NCI-H226 (cell line): ENCODE measurements at regions not wholly inside any gene's neighbourhood (a gene's known extent, or its start where the extent isn't known, plus 50 kb on each side); places are given as distances from the start of the nearest gene placed in this dataset.

ENCODE experiments used
- DNase-seq: peaks from one replicate; pipeline ENCODE4 v3.0.0-alpha.2; 2015

DNA sequence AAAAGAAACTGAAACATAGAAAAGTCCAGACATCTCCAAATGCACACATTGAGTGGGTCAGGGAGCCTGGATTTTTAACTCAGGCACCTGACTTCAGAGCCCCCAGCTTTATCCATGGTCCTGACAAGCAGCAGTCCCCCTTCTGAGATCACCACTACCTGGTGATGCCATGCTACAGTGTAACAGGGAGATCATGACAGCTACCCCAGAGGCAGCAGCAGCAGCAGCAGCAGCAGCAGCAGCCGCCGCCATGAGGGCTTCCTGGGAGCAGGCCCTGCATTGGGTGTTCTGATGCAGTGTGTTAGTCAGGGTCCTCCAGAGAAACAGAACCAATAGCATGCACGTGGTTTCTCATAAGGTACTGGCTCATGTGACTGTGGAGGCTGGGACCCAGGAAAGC lies 198.6 kb upstream of the SALL1 start:
- DNase-seq, result no peak

DNA sequence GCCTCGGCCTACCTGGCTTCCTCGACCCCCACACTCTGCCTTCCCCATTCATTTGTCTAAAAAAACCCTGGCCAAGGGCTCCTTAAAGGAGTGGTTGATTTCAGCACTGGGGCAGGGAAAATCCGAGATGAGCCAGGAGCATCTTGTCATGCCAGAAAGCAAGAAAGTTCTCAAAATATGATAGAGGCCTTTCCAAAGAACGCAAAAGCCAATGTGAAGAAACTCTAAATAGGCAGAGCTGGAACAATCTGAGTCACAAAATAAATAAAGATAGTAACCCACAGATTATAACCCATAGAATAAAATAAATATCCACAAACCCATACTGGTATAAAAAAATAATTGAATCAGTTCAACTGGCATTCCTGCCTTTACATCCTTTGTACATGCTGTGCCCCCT lies 192.3 kb upstream of the SALL1 start:
- no peak for DNase-seq

DNA sequence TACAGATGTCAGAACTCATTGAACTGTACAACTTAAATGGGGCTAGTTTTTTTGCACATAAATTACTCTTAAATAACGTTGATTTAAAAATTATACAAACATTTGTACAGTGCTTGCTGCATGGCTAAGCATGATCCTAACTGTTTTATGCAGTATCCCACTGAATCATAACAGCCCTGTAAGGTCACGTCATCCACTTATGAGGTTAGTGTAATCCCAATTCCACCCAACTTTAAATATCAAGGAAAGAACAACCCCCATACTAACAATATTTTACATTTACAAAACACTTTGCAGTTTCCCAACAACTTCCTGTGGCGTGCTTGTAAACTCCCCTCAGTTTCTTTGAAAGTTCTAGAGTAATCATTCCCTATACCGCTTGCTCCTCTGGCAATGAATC lies 190.1 kb upstream of the SALL1 start:
- no peak for DNase-seq

DNA sequence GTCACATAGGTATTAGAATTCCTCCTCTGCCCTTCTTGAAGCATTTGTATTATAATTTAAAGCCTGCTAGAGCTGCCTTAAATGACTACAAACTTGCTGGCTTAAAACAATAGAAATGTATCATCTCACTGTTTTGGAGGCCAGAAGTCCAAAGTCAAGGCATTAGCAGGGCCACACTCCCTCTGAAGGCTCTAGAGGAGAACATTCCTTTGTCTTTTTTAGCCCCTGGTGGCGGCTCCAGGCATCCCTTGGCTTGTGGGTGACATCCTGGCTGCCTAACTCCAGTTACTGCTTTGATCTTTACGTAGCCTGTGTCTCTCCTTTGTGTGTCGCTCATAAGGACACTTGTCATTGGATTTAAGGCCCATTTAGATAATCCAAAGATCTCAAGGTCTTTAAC lies 186.6 kb upstream of the SALL1 start:
- DNase-seq, result no peak

DNA sequence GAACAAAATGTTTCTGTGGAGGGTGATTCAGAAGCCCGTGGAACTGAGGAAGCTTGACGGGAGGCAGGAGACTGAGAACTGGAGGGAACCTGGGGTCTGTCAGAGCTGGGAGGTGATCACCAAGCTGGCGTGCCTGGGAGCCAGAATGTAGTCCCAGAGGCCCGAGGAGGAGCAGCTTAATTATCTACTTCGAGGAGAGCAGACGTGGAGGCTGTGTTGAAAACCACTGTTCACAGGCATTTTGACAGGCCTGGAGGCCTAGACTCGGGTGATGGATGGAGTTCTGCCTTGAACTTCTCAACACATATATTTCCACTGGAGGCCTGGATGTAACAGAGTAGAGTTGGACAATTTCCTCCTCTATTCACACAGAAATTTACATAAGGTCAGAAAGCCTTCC lies 177.7 kb upstream of the SALL1 start:
- DNase-seq, result no peak

DNA sequence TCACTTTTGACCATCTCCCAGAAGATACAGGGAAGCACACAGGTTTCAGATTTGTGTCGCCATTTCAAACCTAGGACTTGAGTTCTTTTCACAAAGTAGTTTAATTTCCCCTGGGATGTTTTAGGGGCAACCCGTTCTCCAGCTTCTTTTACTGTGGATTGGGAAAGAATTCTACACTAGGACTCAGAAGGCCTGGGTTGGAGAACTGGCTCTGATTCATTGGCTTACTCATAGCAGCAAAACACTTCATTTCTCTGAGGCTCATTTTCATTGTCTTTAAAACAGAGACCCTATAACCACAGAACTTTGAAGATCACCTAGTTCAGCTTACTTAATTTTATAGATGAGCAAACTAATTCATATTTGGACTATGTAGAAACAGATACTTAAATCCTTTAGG lies 175.9 kb upstream of the SALL1 start:
- DNase-seq, result no peak

DNA sequence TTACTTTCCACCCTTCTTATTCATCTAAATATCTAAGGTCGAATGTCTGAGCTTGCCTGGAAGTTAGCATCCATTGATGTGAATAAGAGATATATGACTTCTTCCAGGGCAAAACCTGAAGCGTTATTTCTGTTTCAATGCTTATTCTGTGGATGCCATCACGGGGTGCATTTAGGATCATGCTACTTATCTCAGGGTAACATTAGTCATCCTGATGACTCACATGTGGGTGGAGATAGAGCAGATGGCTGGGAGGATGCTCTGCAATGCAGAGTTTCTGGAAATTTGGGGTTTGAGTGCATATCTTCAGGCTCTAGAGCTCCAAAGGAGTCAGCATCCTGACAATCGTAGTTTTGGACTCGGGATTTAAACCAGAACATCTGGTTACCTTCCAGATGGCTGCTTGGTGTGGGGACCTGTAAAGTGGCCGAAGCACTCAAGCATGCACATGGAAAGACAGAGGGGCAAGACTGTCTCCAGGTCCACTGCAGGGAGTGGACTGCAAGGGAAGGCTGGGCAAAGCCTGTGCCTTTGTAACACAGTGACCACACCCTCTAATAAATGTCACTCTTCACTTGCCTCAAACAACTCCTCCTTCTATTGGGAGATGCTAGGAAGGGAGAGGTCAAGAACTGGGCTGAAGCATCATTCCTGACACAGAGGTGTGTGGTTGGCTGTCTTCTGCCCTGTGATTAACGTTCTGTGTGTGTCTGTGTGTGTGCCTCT lies 175.2 kb upstream of the SALL1 start:
- DNase-seq, result no peak

DNA sequence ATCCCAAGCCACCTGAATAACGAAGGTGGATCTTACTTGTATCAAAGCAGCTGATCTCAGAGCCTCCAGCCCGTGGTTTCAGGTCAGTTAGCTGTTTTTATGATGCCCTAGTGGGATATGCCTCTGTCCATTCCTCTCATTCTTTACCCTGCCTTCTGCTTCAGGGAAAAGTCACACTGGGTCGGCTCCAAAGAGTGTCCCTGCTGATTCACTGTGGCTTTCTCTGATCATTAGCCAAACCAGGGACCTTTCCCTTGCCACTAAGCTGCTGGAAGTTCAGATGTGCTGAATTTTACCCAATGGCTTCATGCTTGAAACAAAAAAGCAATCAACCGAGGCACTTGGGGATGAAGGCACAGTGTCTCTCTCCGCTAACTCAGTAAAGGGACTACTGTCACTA lies 170.2 kb upstream of the SALL1 start:
- no peak for DNase-seq

DNA sequence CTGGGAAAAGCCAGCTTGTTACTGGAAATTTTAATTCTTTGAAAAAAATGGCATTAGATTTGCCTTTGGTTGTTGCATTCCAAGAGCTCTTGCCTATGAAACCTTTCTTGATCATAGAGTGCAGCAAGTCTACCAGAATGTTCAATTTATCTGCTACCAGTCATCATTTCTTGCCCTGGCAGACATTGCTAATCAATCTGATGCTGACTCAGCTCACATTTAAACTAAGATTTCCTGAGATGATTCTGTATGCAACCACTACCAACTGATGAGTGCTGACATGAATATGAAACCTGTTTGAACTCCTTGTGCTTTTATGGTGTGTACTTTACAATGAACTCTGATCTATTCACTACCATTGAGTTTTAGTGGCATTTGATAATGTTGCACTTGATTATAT lies 166.5 kb upstream of the SALL1 start:
- DNase-seq, result no peak

DNA sequence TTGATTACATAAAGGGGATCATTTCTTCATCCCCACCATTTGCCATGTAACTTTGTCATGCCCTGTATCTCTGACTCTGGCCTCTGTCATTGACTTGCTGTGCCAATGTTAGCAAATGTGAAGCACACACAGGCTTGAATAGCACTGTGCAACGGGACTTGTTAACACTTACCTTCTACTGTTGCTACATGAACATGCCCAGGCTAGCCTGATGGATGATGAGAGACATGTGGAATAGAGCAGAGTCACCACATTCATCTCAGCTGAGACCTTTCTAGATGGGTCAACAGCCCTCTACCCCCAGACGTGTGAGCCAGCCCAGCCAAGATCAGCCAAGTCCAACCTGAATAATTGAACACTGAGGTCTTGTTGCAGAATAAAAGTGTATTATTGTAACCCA lies 162.1 kb upstream of the SALL1 start:
- DNase-seq, result no peak

DNA sequence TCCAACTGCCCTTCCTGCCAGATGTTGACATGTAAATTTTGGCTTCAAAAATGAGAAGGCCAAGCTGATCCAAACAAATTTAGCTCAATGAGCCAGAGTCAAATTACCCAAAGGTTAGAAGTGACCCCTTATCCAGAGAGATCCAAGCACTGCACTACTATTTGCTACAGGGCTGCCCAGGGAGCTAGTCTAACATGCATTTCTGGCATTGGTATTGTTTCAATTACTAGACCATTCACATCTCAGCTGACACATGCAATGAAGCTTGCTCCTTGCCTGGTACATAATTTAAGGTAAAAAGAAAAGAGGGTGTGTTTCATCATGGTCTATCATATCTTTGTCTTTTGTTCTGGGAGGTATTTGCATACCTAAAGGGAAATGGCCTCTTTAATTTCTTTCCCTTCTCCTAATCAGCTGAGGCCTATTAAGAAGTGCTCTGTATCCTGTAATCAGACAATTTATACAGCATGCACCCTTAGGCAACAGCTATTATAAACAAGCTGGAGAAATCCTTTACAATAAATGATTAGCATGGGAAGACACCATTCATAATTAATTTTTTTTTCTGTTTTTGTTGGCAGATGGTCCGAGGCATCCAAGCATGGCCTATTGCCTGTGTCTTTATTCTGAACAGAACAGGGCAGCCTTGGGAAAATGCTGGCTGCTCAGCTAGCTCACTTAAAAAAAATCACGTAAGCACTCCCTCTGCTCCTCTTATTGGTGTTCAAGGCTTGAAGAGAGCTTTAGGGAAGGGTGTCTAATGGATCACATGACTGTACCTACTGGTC lies 161.5 kb upstream of the SALL1 start:
- no peak for DNase-seq

DNA sequence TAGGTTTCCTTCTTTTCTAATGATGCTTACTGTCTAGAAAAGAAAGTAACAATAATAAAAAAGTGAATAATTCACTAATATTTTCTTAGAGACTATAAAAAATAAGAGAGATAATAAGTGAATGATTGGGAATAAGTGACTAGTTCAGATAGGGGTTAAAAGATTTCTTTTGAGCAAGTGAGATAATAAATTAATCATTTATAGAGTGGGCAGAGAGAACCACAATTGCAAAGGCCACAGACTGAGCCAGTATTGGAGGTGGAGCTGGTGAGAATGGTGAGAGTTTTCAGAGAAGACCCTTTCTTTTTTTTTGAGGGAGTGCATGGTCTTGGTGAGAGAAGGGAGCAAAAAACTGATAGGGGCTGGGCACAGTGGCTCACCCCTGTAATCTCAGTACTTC lies 159.1 kb upstream of the SALL1 start:
- DNase-seq, result no peak

DNA sequence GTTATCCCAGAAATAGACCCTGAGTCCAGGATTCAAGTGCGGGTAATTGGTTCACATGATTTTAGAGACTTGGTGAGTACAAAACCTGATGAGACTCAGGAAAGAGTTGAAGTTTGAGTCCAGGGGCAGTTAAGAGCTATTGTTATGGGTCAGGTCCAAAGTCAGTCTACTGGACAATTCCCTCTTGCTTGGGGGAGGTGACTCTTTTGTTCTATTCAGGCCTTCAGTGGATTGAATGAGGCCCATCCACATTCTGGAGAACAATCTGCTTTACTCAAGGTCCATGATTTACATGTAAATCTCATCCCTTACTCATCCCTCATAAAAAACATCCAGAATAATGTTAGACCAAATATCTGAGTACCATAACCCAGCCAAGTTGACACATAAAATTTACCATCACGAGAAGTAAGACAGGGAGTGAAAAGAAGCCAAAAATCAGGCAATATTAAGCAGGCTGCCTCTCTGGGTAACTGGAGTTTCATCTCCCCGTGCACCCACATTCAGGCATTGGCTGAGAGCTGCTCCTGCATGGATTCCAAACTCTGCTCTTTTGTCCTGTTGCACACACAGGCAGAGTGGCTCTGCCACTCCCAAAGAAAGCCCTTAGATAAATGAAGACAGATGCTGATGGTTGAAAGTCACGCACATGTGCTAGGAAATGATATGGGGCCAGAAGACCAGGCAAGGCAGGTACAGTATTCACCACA lies 156.0 kb upstream of the SALL1 start:
- no peak for DNase-seq

DNA sequence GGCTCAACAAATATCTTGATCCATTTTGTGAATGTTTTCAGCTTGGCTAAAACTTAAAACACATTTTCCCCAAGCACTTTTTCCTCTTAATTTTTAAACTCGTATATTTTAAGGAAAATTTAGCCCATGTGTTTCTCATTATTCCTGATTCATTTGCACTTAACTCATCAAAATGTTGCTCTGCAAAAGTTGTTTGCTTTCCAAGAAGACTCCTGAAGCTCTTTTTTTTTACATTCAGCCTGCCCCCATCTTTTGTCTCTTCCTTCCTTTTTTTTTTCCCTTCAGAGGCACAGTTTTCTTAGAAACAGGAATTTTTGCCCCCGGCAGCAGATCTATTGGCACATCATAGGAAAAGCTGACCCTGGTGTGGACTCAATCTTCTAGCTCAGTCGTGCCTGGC lies 155.0 kb upstream of the SALL1 start:
- DNase-seq, result no peak

DNA sequence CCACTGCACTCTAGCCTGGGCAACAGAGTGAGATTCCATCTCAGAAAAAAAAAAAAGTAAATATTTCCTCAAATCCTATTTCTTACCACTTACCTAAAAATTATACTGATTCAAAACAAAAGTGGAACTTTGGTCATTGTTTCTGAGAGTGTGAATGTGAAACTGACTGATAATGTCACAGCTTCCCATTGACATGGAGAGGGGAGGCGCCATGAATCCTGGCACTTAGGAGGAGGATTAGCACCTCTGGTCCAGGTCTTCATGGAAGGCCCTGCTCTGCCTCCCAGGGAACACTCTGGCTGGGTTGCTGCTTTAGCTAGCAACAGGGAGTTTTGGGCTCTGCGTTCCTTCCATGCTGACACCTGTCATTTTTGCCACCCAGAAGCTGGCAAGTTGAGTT lies 154.3 kb upstream of the SALL1 start:
- no peak for DNase-seq

DNA sequence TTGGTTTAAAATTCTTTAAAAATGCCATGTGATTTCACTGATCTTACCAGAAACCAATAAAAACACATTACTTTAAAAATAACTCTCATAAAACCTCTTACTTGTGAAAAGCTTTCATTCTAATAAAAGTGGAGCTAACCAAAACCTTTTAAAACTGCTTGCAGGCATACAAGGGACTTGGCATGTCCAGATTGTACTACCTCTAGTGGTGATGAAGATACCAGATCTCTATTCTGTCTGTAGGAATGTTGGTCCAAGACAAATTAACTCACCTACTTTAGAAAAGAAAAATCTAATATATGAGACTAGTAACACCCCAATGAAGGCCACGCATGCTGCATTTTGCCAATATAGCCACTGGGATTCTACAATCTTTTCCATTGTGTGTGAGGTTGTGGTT lies 151.0 kb upstream of the SALL1 start:
- DNase-seq, result no peak

DNA sequence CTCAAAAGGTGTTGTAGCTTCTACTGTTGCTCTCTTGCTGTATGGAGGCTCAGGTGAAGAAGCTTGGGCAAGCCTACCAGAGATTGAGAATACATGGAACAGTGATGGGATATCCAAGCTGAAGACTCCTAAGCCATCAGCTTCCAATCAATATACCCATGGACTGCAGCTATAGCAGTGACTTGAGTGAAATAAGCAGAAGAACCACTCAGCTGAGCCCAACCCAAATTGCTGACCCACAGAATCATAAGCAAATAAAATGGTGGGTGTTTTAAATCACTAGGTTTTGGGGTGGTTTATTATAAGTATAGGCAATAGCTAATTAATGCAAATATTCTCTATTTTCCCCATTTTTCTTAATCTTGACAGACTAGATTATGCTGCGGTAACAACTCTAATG lies 147.7 kb upstream of the SALL1 start:
- DNase-seq, result no peak

DNA sequence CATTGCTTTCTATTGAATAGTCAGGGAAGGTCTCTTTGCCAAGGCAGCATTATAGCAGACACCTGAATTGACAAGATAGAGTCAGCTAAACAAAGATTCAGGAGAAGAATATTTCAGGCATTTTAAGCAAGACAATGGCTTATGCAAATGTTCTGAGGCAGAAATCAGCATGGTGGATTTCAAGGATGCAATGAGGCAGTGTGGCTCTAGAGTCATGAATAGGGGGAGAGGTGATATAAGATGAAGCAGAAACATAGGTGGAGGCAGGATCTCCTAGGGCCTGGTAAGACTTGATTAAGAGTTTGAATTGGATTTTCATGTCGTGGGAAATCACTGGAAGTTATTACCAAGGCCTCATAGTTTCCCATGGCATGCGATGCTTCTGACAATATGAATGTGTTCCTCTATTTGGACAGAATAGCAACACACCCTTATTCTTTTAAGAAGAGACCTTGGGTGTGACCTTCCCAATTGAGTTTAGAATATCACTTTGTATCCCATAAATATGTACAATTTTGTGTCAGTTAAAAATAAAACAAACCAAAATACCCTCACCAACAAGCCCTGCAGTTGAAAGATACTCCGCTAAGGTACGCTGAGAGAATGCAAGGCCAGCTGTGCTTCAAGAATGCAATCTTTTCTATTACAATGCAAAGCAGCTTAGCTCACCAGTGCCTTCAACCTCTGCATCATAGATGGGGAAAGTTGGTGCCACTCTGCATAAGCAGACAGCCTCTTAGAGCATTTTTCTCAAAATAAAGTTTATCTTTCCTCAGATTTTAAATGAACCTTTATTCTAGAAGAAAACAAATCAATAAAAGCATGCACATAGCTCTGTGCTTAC lies 139.6 kb upstream of the SALL1 start:
- DNase-seq, result no peak

DNA sequence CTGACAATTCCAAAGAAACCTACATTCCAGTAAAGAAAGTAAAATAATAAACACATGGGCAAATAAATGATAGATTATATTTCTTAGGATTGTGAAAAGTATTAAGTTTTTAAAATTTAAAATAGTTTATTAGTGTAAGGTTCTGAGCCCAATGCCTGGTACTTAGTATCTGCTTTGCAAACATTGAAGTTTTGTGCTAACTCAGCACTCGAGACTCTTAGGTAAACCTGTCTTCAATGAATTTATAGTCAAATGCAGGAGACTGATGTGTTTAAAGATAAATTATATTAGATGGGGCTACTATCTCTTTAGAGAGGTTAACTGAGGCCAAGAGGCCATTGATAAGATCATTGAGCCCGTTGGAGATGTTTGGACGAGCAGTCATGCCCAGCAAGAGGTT lies 138.3 kb upstream of the SALL1 start:
- DNase-seq, result no peak

DNA sequence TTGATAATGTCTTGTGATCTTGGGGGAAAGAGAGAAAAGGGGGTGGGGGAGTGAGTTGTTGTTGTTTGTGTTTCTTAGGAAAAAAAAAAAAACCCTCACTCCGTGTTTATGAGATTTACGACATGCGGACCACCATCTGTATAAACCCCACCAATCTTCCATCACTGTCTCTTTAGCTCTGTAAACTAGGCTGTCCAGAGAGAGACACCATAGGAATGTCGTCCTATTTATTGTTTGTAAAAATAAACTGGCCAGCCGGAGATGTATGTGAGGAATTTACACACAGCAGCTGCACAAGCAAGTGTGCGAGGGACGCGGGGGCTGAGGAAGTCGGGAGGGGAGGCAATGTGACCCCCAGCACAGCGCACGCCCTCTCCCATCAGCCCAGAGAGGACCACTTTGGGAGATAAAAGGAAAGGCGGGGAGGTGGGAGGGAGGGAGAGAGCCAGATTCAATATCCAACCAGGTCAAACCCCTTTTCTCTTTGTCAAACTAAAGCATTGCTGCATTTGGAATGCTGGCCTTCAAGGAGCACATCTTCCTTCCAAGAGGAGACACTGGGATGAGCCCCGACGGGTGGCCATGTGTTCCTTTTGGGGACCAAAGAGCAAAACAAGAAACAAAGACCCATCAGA lies 136.2 kb upstream of the SALL1 start:
- DNase-seq, result no peak

DNA sequence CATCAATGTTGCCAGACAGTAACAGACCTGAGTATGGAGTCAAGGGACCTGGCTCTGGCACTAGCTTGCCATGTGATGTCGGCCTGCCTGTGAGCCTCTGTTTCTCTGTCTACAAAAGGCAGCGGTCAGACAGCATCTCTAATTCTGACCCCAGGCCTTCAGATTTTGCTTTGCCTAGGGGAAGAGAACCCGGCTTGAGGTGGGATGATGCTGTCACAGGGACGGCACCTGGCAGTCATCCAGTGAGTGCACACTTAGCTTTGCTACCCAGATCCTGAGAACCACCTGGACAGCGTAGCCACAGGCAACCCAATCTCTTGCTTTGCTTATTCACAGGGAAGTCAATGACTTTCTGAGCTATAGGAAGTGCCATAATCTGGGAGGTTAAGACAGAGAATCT lies 135.2 kb upstream of the SALL1 start:
- no peak for DNase-seq

DNA sequence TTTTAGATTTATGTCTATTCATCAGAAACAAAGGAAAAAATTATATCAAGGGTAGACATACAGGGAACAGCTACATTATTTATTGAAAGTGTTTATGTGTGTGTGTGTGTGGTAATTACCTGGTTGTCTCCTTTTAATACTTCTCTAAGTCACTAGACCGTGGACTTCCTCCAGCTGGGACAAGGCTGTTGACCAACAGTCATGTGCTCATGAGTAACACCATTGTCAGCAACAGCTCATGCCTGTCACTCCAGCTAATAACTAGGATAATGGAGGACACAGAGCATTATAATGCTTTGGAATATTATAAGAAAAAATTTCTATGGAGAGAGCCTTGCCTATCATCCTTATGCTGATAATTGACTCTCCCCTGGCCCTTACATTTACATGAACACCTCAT lies 125.3 kb upstream of the SALL1 start:
- no peak for DNase-seq

DNA sequence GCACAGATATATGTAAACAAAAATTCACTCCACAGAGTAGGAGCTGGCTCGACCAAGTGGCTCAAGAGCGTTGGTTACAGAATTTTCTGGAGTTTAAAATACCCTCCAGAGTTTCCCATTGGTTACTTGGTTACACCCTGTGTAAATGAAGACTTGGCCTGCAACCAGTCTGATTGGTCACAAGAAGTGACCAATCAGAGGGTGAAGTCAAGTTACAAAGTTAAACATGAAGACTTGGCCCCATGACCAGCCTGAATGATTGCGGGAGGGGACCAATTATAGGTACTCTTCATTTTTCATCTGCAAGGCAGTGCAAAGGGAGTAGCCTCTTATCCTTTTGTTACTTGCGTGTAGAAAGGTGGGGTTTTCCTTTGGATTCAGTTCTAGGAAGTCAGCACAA lies 121.3 kb upstream of the SALL1 start:
- no peak for DNase-seq
